RWPE1 (cell line): ENCODE measurements at regions not wholly inside any gene's neighbourhood (a gene's known extent, or its start where the extent isn't known, plus 50 kb on each side); places are given as distances from the start of the nearest gene placed in this dataset.

Experiments used
- CTCF ChIA-PET: fragments of 350-600 bp; sonication (Branson Sonifier 250); formaldehyde crosslinking; extraction: SDS; loops from one replicate; lab custom pipeline; 2021; lab: Yijun Ruan, JAX
- POLR2A ChIA-PET: fragments of 400-600 bp; formaldehyde crosslinking; extraction: SDS; loops from one replicate; lab custom pipeline; 2020; ENCODE audit warnings: antibody characterized with exemption; ENCODE audit not compliant: low non-redundant PET; lab: Yijun Ruan, JAX
- DNase-seq: peaks from one replicate; pipeline ENCODE4 v3.0.0; 2012; ENCODE audit warnings: low spot score
- H3K27ac ChIP-seq: fragments of 450-650 bp; 2 replicates; pipeline ENCODE4 v1.5.1; 2017
- TF ChIP-seq, protein P1 (sequence below): fragments of 450-650 bp; conservative IDR thresholded peaks from 2 replicates; pipeline ENCODE4 v1.5.1; 2017; ENCODE audit warnings: low read depth, mild to moderate bottlenecking

DNA sequence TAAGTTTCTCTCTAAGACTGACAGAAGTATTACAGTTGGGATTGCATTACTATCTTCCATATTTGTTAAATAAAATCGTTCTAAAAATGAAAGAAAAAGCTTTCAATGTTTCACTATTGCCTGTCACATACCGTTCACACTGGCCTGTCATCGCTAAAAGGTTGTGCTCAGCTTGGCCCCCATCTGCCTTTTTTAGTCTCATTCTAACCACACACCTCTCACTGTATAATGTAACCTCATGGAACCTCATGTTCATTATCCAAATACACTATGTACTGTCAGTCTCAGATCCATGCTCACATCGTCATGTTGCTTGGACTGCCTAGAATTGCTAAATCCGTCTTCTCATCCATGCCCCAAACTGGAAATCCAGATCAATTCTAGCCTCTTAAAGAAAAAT lies 637.8 kb upstream of the ROBO1 start:
- ChIA-PET CTCF (no interaction called here), POLR2A (no interaction called here)
- H3K27ac ChIP-seq = no peak overlapping the region
- TF ChIP-seq, protein P1, sequence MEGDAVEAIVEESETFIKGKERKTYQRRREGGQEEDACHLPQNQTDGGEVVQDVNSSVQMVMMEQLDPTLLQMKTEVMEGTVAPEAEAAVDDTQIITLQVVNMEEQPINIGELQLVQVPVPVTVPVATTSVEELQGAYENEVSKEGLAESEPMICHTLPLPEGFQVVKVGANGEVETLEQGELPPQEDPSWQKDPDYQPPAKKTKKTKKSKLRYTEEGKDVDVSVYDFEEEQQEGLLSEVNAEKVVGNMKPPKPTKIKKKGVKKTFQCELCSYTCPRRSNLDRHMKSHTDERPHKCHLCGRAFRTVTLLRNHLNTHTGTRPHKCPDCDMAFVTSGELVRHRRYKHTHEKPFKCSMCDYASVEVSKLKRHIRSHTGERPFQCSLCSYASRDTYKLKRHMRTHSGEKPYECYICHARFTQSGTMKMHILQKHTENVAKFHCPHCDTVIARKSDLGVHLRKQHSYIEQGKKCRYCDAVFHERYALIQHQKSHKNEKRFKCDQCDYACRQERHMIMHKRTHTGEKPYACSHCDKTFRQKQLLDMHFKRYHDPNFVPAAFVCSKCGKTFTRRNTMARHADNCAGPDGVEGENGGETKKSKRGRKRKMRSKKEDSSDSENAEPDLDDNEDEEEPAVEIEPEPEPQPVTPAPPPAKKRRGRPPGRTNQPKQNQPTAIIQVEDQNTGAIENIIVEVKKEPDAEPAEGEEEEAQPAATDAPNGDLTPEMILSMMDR = no peak
- DNase-seq = no peak

DNA sequence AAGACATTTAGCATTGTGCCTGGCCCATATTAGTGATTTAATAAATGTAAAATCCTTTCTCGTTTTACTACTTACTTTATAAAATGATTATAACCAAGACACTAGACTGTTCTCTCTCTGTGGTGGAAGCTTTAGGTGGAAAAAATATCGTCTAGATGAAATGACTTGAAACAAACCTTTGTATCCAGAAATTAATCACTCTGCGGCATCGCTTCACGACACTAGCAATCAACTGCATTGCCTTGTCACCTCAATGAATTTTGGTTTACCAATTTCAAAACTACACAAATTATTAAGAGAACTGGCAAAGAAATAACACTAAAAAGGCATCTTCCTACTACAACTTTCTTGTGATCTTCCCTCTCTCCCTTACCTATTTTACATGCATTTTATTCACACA lies 627.2 kb upstream of the ROBO1 start:
- ChIA-PET CTCF (no interaction called here), POLR2A (no interaction called here)
- no peak overlapping the region for H3K27ac ChIP-seq
- no peak for DNase-seq
- TF ChIP-seq, protein P1 = no peak

DNA sequence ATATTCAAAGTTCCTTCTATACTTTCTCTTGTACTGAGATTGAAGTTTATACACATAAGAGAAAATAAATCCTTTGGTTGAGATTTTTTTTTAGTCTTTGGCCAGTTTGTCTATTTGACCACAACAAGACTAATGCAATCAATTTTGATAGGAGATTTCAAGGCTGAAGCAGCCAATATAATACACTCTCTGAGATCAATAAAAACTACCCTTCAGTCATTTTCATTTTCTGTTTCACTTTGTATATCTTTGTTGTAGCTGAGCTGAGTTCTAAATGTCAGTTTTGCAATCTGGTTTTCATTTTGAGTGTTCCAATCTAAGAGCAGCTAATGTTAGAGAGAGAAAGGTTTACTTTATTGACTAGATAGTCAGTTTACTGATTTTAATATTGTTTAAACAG lies 623.8 kb upstream of the ROBO1 start:
- H3K27ac ChIP-seq = no peak overlapping the region
- no peak for DNase-seq
- POLR2A ChIA-PET = no interaction called here
- TF ChIP-seq, protein P1 = no peak
- CTCF ChIA-PET = interaction anchor here (0.5 to 1.1 kb wide), 2 partner anchors 12 to 89 kb away, joined by 3 to 4 read pairs; no protein-coding TSS in a partner anchor

DNA sequence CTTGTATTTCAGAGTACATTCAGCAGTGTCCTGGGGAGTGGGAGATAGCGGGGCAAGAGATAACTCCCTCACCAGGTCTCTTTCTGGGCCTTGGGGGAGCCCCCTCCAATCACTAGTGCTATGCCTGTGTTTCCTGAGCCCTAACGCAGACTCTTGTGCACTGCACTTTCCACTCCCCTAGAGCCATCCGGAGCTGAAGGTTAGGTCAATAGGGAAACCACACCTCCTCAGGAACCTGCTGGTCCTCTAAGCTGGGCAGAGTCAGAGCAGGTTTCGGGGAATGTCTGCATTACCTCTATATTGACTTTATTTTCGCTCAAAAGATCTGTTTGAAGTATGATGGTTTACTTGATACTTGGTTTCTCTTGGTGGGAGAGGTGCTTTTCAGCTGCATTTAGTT lies 617.0 kb upstream of the ROBO1 start:
- no peak overlapping the region for H3K27ac ChIP-seq
- ChIA-PET CTCF (no interaction called here), POLR2A (no interaction called here)
- DNase-seq = no peak
- TF ChIP-seq, protein P1 = no peak

GRCh38 chr3:80374423-80374822 lies 606.6 kb upstream of the ROBO1 start:
- DNase-seq = no peak
- CTCF ChIA-PET = no interaction called here
- H3K27ac ChIP-seq = no peak overlapping the region
- TF ChIP-seq, protein P1 = no peak
- POLR2A ChIA-PET = no interaction called here

DNA sequence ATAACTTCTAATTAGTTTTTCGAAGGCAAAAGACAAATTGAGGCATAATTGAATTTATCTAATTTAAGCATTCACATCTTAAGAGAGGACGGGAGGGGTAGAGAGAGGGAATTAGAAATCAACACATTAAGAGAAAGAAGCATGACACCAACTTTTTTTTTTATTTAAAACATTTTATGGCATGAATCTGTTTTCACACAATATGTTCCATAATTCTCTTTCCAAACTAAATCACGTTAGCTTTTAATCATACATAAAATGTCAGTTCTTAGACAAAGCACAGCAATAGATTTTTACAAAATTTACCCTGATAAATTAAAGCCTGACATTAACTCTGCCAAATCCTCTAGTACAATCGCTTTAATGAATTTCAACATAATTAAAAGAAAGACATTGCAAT lies 600.8 kb upstream of the ROBO1 start:
- DNase-seq = no peak
- TF ChIP-seq, protein P1 = no peak
- POLR2A ChIA-PET = no interaction called here
- CTCF ChIA-PET = no interaction called here
- H3K27ac ChIP-seq = no peak overlapping the region
